BE2C (cell line): ENCODE measurements at regions not wholly inside any gene's neighbourhood (a gene's known extent, or its start where the extent isn't known, plus 50 kb on each side); places are given as distances from the start of the nearest gene placed in this dataset.

Experiments
- DNase-seq: peaks from one replicate; pipeline ENCODE4 v3.0.0-alpha.2; 2020
- H3K27me3 ChIP-seq: fragments of 250-450 bp; sonication (Bioruptor Pico); 2 replicates; pipeline ENCODE4 v1.5.1; 2020; ENCODE audit warnings: mild to moderate bottlenecking
- H3K36me3 ChIP-seq: fragments of 250-450 bp; sonication (Bioruptor Pico); 2 replicates; pipeline ENCODE4 v1.5.1; 2020; ENCODE audit warnings: mild to moderate bottlenecking
- H3K4me1 ChIP-seq: fragments of 250-450 bp; sonication (Bioruptor Pico); 2 replicates; pipeline ENCODE4 v1.5.1; 2020
- H3K4me3 ChIP-seq: 2 replicates; pipeline ENCODE4 v1.5.1; 2011; ENCODE audit warnings: low read depth, low read length
- H3K9me3 ChIP-seq: fragments of 250-450 bp; sonication (Bioruptor Pico); 2 replicates; pipeline ENCODE4 v1.5.1; 2020
- CTCF ChIP-seq: IDR thresholded peaks from 2 replicates; pipeline ENCODE4 v1.5.1; 2012; ENCODE audit warnings: mild to moderate bottlenecking, low read depth, low read length

GRCh38 chr11:116567721-116568242 lies 205.0 kb downstream of the BUD13 start:
- no peak for DNase-seq

GRCh38 chr11:116563712-116564047 lies 209.1 kb downstream of the BUD13 start:
- H3K4me1 ChIP-seq = no peaks in the 10 kb centered on the region; the same call in 1 of the 2 replicates
- no peaks in the 10 kb centered on the region for H3K36me3 ChIP-seq
- no peaks in the 10 kb centered on the region for H3K27me3 ChIP-seq
- no peaks in the 10 kb centered on the region for H3K9me3 ChIP-seq
- H3K4me3 ChIP-seq = no peak overlapping the region
- no peak for DNase-seq
- TF ChIP-seq CTCF = no peak

More at GRCh38 chr11:116567721-116568242, 205.0 kb downstream of the BUD13 start:
- Histone ChIP-seq H3K27me3 (no peaks in the 10 kb centered on the region), H3K4me1 (no peaks in the 10 kb centered on the region; the same call in 1 of the 2 replicates), H3K36me3 (no peaks in the 10 kb centered on the region), H3K4me3 (no peak overlapping the region), H3K9me3 (no peaks in the 10 kb centered on the region; the same call in 1 of the 2 replicates)
- no peak for TF ChIP-seq CTCF

- no peak for TF ChIP-seq CTCF
- H3K4me1 ChIP-seq = no peaks in the 10 kb centered on the region; the same call in 1 of the 2 replicates
- peak; percentile 59 for DNase-seq
- no peaks in the 10 kb centered on the region for H3K27me3 ChIP-seq
- no peaks in the 10 kb centered on the region for H3K36me3 ChIP-seq
- no peak overlapping the region for H3K4me3 ChIP-seq
- H3K9me3 ChIP-seq = no peaks in the 10 kb centered on the region
Measured at GRCh38 chr11:116563028-116563711, 209.6 kb downstream of the BUD13 start.

GRCh38 chr11:116560589-116560988 lies 212.2 kb downstream of the BUD13 start:
- no peaks in the 10 kb centered on the region for H3K9me3 ChIP-seq
- DNase-seq = no peak
- no peak overlapping the region for H3K4me3 ChIP-seq
- TF ChIP-seq CTCF = no peak
- no peaks in the 10 kb centered on the region; the same call in 1 of the 2 replicates for H3K4me1 ChIP-seq
- H3K36me3 ChIP-seq = no peaks in the 10 kb centered on the region
- no peaks in the 10 kb centered on the region for H3K27me3 ChIP-seq

- Histone ChIP-seq H3K4me3 (no peak overlapping the region), H3K9me3 (no peaks in the 10 kb centered on the region), H3K36me3 (no peaks in the 10 kb centered on the region), H3K27me3 (no peaks in the 10 kb centered on the region), H3K4me1 (no peaks in the 10 kb centered on the region; the same call in 1 of the 2 replicates)
- TF ChIP-seq CTCF = no peak
- DNase-seq = no peak
Measured at GRCh38 chr11:116558504-116559211, 214.1 kb downstream of the BUD13 start.

GRCh38 chr11:116557282-116557681 lies 215.5 kb downstream of the BUD13 start:
- DNase-seq = no peak
- no peaks in the 10 kb centered on the region for H3K4me1 ChIP-seq
- no peaks in the 10 kb centered on the region for H3K27me3 ChIP-seq
- H3K9me3 ChIP-seq = no peaks in the 10 kb centered on the region
- H3K36me3 ChIP-seq = no peaks in the 10 kb centered on the region
- no peak for TF ChIP-seq CTCF
- H3K4me3 ChIP-seq = no peak overlapping the region
